Ishikawa (cell line): ENCODE measurements at regions not wholly inside any gene's neighbourhood (a gene's known extent, or its start where the extent isn't known, plus 50 kb on each side); places are given as distances from the start of the nearest gene placed in this dataset.

ENCODE experiments used
- CEBPB ChIP-seq: IDR thresholded peaks from 2 replicates; pipeline ENCODE4 v1.6.1; 2012
- EP300 ChIP-seq: IDR thresholded peaks from 2 replicates; pipeline ENCODE4 v1.6.1; 2012; ENCODE audit warnings: borderline replicate concordance
- MAX ChIP-seq: IDR thresholded peaks from 2 replicates; pipeline ENCODE4 v1.6.1; 2012
- RAD21 ChIP-seq: IDR thresholded peaks from 2 replicates; pipeline ENCODE4 v1.6.1; 2012; ENCODE audit warnings: low read depth
- REST ChIP-seq: IDR thresholded peaks from 2 replicates; pipeline ENCODE4 v1.6.1; 2012; ENCODE audit warnings: low read depth, mild to moderate bottlenecking
- TAF1 ChIP-seq: IDR thresholded peaks from 2 replicates; pipeline ENCODE4 v1.6.1; 2012; ENCODE audit warnings: low read depth, mild to moderate bottlenecking
- TCF12 ChIP-seq: IDR thresholded peaks from 2 replicates; pipeline ENCODE4 v1.6.1; 2012; ENCODE audit warnings: low read depth
- TEAD4 ChIP-seq: IDR thresholded peaks from 2 replicates; pipeline ENCODE4 v1.6.1; 2012
- USF1 ChIP-seq: IDR thresholded peaks from 2 replicates; pipeline ENCODE4 v1.6.1; 2012
- YY1 ChIP-seq: IDR thresholded peaks from 2 replicates; pipeline ENCODE4 v1.6.1; 2012; ENCODE audit warnings: low read depth
- ZBTB7A ChIP-seq: IDR thresholded peaks from 2 replicates; pipeline ENCODE4 v1.6.1; 2012; ENCODE audit warnings: low read depth

- TF ChIP-seq REST (no peak), TAF1 (no peak), MAX (no peak), YY1 (no peak), EP300 (no peak), ZBTB7A (no peak), TEAD4 (no peak), USF1 (no peak), TCF12 (no peak), CEBPB (no peak), RAD21 (no peak)
Observed at GRCh38 chr10:106341356-106341755, 823.1 kb downstream of the SORCS1 start.
